ENCODE measurements at regions not wholly inside any gene's neighbourhood (a gene's known extent, or its start where the extent isn't known, plus 50 kb on each side); places are given as distances from the start of the nearest gene placed in this dataset.

DNA sequence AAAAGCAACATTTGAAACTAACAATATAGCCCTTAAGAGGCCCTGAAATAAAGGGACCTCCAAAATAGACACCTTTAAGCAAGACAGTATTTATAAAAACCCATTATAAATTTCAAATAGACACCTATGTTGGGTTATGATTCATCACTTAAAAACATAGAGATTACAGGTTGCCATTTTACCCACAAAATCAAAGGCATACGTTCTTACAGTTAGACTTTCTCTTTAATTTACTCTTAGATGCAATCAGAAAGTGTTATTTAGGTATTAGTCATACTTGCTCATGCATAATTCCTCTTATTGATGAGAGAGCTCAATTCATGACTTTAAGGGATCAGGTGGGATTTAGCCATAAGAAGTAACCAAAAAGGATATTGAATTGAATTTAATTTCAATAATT lies 51.5 kb upstream of the TMEM200A start:
- TF ChIP-seq, protein P1, sequence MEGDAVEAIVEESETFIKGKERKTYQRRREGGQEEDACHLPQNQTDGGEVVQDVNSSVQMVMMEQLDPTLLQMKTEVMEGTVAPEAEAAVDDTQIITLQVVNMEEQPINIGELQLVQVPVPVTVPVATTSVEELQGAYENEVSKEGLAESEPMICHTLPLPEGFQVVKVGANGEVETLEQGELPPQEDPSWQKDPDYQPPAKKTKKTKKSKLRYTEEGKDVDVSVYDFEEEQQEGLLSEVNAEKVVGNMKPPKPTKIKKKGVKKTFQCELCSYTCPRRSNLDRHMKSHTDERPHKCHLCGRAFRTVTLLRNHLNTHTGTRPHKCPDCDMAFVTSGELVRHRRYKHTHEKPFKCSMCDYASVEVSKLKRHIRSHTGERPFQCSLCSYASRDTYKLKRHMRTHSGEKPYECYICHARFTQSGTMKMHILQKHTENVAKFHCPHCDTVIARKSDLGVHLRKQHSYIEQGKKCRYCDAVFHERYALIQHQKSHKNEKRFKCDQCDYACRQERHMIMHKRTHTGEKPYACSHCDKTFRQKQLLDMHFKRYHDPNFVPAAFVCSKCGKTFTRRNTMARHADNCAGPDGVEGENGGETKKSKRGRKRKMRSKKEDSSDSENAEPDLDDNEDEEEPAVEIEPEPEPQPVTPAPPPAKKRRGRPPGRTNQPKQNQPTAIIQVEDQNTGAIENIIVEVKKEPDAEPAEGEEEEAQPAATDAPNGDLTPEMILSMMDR (conservative IDR thresholded peaks at IDR 0.05; ENCODE audit: low read depth in 2 of 2), result no peak
- TF ChIP-seq JUNB (IDR thresholded peaks at IDR 0.05; ENCODE audit: unreplicated experiment) (no peak), POLR2AphosphoS5 (IDR thresholded peaks at IDR 0.05; ENCODE audit: low read depth) (no peak), ZNF331 (CRISPR knock-in tag; IDR thresholded peaks at IDR 0.05; ENCODE audit: low read depth) (no peak), EZH2 (IDR thresholded peaks at IDR 0.05; ENCODE audit: low read depth, unreplicated experiment) (no peak), EZH2phosphoT487 (IDR thresholded peaks at IDR 0.05; ENCODE audit: unreplicated experiment) (no peak)
- TF ChIP-seq, protein P2, sequence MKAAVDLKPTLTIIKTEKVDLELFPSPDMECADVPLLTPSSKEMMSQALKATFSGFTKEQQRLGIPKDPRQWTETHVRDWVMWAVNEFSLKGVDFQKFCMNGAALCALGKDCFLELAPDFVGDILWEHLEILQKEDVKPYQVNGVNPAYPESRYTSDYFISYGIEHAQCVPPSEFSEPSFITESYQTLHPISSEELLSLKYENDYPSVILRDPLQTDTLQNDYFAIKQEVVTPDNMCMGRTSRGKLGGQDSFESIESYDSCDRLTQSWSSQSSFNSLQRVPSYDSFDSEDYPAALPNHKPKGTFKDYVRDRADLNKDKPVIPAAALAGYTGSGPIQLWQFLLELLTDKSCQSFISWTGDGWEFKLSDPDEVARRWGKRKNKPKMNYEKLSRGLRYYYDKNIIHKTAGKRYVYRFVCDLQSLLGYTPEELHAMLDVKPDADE (IDR thresholded peaks at IDR 0.05), result no peak
- TF ChIP-seq, protein P3, sequence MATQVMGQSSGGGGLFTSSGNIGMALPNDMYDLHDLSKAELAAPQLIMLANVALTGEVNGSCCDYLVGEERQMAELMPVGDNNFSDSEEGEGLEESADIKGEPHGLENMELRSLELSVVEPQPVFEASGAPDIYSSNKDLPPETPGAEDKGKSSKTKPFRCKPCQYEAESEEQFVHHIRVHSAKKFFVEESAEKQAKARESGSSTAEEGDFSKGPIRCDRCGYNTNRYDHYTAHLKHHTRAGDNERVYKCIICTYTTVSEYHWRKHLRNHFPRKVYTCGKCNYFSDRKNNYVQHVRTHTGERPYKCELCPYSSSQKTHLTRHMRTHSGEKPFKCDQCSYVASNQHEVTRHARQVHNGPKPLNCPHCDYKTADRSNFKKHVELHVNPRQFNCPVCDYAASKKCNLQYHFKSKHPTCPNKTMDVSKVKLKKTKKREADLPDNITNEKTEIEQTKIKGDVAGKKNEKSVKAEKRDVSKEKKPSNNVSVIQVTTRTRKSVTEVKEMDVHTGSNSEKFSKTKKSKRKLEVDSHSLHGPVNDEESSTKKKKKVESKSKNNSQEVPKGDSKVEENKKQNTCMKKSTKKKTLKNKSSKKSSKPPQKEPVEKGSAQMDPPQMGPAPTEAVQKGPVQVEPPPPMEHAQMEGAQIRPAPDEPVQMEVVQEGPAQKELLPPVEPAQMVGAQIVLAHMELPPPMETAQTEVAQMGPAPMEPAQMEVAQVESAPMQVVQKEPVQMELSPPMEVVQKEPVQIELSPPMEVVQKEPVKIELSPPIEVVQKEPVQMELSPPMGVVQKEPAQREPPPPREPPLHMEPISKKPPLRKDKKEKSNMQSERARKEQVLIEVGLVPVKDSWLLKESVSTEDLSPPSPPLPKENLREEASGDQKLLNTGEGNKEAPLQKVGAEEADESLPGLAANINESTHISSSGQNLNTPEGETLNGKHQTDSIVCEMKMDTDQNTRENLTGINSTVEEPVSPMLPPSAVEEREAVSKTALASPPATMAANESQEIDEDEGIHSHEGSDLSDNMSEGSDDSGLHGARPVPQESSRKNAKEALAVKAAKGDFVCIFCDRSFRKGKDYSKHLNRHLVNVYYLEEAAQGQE (IDR thresholded peaks at IDR 0.05; ENCODE audit: unreplicated experiment), result no peak

Measured in GM23338 (cell line).